ENCODE measurements at regions not wholly inside any gene's neighbourhood (a gene's known extent, or its start where the extent isn't known, plus 50 kb on each side); places are given as distances from the start of the nearest gene placed in this dataset.

DNA sequence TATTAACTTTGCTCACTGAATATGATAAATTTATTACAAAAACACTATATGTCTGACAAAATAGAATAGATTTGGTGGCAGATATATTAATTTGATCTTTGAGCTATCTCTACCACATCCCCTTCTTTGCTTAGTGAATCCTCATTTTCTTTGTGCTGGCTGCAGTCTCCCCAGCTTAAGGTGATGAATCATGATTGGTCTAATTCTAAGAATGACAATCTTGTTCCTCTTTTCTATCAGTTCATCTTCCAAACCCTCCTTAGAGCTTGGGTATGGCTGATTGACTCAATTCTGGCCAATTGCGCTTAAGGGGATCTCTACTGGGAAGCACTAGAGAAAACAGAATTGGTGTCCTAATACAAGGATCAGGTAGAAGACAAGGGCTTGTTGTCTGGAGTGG, 309.6 kb upstream of the GOLIM4 start (continued):
- TF ChIP-seq, protein P1, sequence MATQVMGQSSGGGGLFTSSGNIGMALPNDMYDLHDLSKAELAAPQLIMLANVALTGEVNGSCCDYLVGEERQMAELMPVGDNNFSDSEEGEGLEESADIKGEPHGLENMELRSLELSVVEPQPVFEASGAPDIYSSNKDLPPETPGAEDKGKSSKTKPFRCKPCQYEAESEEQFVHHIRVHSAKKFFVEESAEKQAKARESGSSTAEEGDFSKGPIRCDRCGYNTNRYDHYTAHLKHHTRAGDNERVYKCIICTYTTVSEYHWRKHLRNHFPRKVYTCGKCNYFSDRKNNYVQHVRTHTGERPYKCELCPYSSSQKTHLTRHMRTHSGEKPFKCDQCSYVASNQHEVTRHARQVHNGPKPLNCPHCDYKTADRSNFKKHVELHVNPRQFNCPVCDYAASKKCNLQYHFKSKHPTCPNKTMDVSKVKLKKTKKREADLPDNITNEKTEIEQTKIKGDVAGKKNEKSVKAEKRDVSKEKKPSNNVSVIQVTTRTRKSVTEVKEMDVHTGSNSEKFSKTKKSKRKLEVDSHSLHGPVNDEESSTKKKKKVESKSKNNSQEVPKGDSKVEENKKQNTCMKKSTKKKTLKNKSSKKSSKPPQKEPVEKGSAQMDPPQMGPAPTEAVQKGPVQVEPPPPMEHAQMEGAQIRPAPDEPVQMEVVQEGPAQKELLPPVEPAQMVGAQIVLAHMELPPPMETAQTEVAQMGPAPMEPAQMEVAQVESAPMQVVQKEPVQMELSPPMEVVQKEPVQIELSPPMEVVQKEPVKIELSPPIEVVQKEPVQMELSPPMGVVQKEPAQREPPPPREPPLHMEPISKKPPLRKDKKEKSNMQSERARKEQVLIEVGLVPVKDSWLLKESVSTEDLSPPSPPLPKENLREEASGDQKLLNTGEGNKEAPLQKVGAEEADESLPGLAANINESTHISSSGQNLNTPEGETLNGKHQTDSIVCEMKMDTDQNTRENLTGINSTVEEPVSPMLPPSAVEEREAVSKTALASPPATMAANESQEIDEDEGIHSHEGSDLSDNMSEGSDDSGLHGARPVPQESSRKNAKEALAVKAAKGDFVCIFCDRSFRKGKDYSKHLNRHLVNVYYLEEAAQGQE (IDR thresholded peaks at IDR 0.05; ENCODE audit: unreplicated experiment) = no peak
- TF ChIP-seq STAT1 (IDR thresholded peaks at IDR 0.05; ENCODE audit: unreplicated experiment) (no peak), NANOG (IDR thresholded peaks at IDR 0.05; ENCODE audit: borderline replicate concordance) (no peak), EZH2 (IDR thresholded peaks at IDR 0.05; ENCODE audit: low read depth, unreplicated experiment) (no peak), ZNF114 (CRISPR knock-in tag; IDR thresholded peaks at IDR 0.05) (no peak)

DNA sequence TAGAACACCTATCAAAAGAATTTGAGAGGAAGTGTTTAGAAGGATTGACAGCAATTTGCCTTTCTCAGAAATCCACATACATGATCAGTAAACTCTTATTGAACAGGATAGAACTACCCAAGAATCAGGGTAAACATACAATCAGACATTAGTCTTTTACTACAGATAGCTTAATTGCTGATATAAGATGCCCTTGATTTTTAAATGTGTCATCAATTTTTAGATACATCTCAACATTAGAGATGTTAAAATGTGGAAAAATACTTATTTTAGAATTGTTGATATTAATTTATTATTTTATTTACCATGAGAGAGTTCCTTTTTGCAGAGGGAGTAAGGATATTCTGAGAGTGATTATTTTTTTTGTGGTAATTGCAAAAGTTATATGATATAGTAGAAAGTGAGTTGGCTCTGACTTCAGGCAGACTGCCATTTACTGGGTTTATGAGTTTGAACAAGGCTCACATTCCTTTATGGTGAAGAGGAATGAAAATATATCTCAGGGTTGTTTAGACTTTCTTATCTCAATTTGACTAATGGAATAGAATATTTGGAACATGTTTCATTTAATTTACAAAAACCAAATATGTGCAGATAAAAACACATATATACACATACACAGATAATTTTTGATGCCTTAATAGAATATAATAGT, 302.8 kb upstream of the GOLIM4 start:
- Histone ChIP-seq H3K4me3 (no peak overlapping the region), H3K4me2 (no peak overlapping the region), H4K20me1 (replicated peaks; ENCODE audit: insufficient read depth) (no peaks in the 10 kb centered on the region), H3K9me2 (ENCODE audit: insufficient read depth) (no peaks in the 10 kb centered on the region), H3K4me1 (ENCODE audit: insufficient read depth) (peaks cover 10% of the 10 kb centered on the region), H3K36me3 (ENCODE audit: insufficient read depth) (no peaks in the 10 kb centered on the region), H3F3A (replicated peaks; ENCODE audit: low read depth) (no peaks in the 10 kb centered on the region), H3K27ac (ENCODE audit: low read depth) (no peak overlapping the region), H2AFZ (no peak overlapping the region), H3K79me2 (replicated peaks; ENCODE audit: insufficient read depth) (no peaks in the 10 kb centered on the region), H3K27me3 (ENCODE audit: insufficient read depth) (no peaks in the 10 kb centered on the region)
- no peak overlapping the region for H3K4me3 Mint-ChIP-seq
- ATAC-seq = no peak
- H3K27ac Mint-ChIP-seq = no peak overlapping the region
- no peaks in the 10 kb centered on the region for H3K27me3 Mint-ChIP-seq (ENCODE audit: insufficient read depth, low read depth, poor library complexity)
- DNase-seq (ENCODE audit: low spot score) = no peak
- no peaks in the 10 kb centered on the region for H3K36me3 Mint-ChIP-seq (ENCODE audit: low read depth)
- H3K9me3 Mint-ChIP-seq = no peaks in the 10 kb centered on the region
- H3K4me1 Mint-ChIP-seq = peaks cover 11% of the 10 kb centered on the region
- TF ChIP-seq ZNF331 (CRISPR knock-in tag; IDR thresholded peaks at IDR 0.05; ENCODE audit: low read depth) (no peak), NANOG (IDR thresholded peaks at IDR 0.05; ENCODE audit: borderline replicate concordance) (no peak), ZNF114 (CRISPR knock-in tag; IDR thresholded peaks at IDR 0.05) (no peak), EZH2phosphoT487 (IDR thresholded peaks at IDR 0.05; ENCODE audit: unreplicated experiment) (no peak), JUNB (IDR thresholded peaks at IDR 0.05; ENCODE audit: unreplicated experiment) (no peak), CREB1 (CRISPR knock-in tag; IDR thresholded peaks at IDR 0.05; ENCODE audit: low read depth) (no peak), POLR2AphosphoS5 (IDR thresholded peaks at IDR 0.05; ENCODE audit: low read depth) (no peak), EZH2 (IDR thresholded peaks at IDR 0.05; ENCODE audit: low read depth, unreplicated experiment) (no peak), STAT1 (IDR thresholded peaks at IDR 0.05; ENCODE audit: unreplicated experiment) (no peak)
- TF ChIP-seq, protein P1 (IDR thresholded peaks at IDR 0.05; ENCODE audit: unreplicated experiment) = no peak
- TF ChIP-seq, protein P2, sequence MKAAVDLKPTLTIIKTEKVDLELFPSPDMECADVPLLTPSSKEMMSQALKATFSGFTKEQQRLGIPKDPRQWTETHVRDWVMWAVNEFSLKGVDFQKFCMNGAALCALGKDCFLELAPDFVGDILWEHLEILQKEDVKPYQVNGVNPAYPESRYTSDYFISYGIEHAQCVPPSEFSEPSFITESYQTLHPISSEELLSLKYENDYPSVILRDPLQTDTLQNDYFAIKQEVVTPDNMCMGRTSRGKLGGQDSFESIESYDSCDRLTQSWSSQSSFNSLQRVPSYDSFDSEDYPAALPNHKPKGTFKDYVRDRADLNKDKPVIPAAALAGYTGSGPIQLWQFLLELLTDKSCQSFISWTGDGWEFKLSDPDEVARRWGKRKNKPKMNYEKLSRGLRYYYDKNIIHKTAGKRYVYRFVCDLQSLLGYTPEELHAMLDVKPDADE (IDR thresholded peaks at IDR 0.05) = no peak
- TF ChIP-seq, protein P3, sequence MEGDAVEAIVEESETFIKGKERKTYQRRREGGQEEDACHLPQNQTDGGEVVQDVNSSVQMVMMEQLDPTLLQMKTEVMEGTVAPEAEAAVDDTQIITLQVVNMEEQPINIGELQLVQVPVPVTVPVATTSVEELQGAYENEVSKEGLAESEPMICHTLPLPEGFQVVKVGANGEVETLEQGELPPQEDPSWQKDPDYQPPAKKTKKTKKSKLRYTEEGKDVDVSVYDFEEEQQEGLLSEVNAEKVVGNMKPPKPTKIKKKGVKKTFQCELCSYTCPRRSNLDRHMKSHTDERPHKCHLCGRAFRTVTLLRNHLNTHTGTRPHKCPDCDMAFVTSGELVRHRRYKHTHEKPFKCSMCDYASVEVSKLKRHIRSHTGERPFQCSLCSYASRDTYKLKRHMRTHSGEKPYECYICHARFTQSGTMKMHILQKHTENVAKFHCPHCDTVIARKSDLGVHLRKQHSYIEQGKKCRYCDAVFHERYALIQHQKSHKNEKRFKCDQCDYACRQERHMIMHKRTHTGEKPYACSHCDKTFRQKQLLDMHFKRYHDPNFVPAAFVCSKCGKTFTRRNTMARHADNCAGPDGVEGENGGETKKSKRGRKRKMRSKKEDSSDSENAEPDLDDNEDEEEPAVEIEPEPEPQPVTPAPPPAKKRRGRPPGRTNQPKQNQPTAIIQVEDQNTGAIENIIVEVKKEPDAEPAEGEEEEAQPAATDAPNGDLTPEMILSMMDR (conservative IDR thresholded peaks at IDR 0.05; ENCODE audit: low read depth in 2 of 2) = no peak

Measured in GM23338 (cell line).